SK-N-SH (cell line): ENCODE measurements at regions not wholly inside any gene's neighbourhood (a gene's known extent, or its start where the extent isn't known, plus 50 kb on each side); places are given as distances from the start of the nearest gene placed in this dataset.

Source experiments
- CTCF ChIA-PET: fragments of 300-600, 350-600 bp; formaldehyde crosslinking; extraction: SDS; loops from one replicate; lab custom pipeline; 2021; lab: Yijun Ruan, JAX
- POLR2A ChIA-PET: fragments of 350-600 bp; sonication (Branson Sonifier 250); formaldehyde crosslinking; extraction: SDS; loops from one replicate; lab custom pipeline; 2020; ENCODE audit warnings: antibody characterized with exemption, inconsistent platforms; lab: Yijun Ruan, JAX
- DNase-seq: peaks from one replicate; pipeline ENCODE4 v3.0.0; 2012
- H2AFZ ChIP-seq: fragments of 200-600 bp; sonication (generic); 2 replicates; pipeline ENCODE4 v1.8.1; 2016; ENCODE audit warnings: antibody characterized with exemption, mild to moderate bottlenecking, low read depth
- H3F3A ChIP-seq: fragments of 200-600 bp; sonication (generic); replicated peaks from 2 replicates; pipeline ENCODE3; 2016; ENCODE audit warnings: antibody characterized with exemption, mild to moderate bottlenecking; ENCODE audit not compliant: insufficient read depth
- H3K27ac ChIP-seq, 2 experiments: fragments of 200-500 bp in 1 of 2; fragments of 200-600 bp in 1 of 2; sonication (Bioruptor generic) in 1 of 2; sonication (generic), shearing (Covaris generic) in 1 of 2; 2 replicates each; pipeline versions ENCODE4 v1.5.1 to v1.6.1; 2014 to 2016; ENCODE audit warnings: low read depth in 2 of 2, inconsistent platforms in 1 of 2, low read length in 1 of 2, mild to moderate bottlenecking in 1 of 2, mixed read lengths in 1 of 2
- H3K27me3 ChIP-seq: fragments of 200-600 bp; sonication (generic), shearing (Covaris generic); 2 replicates; pipeline ENCODE4 v1.6.1; 2016; ENCODE audit warnings: mixed run types; ENCODE audit not compliant: insufficient read depth
- H3K36me3 ChIP-seq, 2 experiments: fragments of 200-500 bp in 1 of 2; fragments of 200-600 bp in 1 of 2; sonication (Bioruptor generic) in 1 of 2; sonication (generic) in 1 of 2; replicated peaks in 1 of 2; 2 replicates each; pipeline versions ENCODE3 to v1.5.1; 2014 to 2016; ENCODE audit warnings: low read length in 1 of 2, mild to moderate bottlenecking in 1 of 2; ENCODE audit not compliant: insufficient read depth in 2 of 2, control insufficient read depth in 1 of 2
- H3K4me1 ChIP-seq, 2 experiments: fragments of 200-500 bp in 1 of 2; fragments of 200-600 bp in 1 of 2; sonication (Bioruptor generic) in 1 of 2; sonication (generic), shearing (Covaris generic) in 1 of 2; 2 replicates each; pipeline versions ENCODE4 v1.5.1 to v1.6.1; 2014 to 2016; ENCODE audit warnings: low read depth in 1 of 2, low read length in 1 of 2, mixed run types in 1 of 2; ENCODE audit not compliant: insufficient read depth in 2 of 2, control insufficient read depth in 1 of 2
- H3K4me2 ChIP-seq: fragments of 200-600 bp; sonication (generic), shearing (Covaris generic); 2 replicates; pipeline ENCODE4 v1.6.1; 2017; ENCODE audit warnings: mixed run types
- H3K4me3 ChIP-seq, 2 experiments: fragments of 200-500 bp in 1 of 2; fragments of 200-600 bp in 1 of 2; sonication (Bioruptor generic) in 1 of 2; sonication (generic), shearing (Covaris generic) in 1 of 2; 2 replicates each; pipeline versions ENCODE4 v1.5.1 to v1.8.1; 2014 to 2016; ENCODE audit warnings: low read depth in 2 of 2, inconsistent platforms in 1 of 2, low read length in 1 of 2, mild to moderate bottlenecking in 1 of 2, mixed read lengths in 1 of 2, moderate library complexity in 1 of 2
- H3K79me2 ChIP-seq: fragments of 200-600 bp; sonication (generic); 2 replicates; pipeline ENCODE4 v1.8.1; 2017; ENCODE audit warnings: mild to moderate bottlenecking; ENCODE audit not compliant: insufficient read depth
- H3K9ac ChIP-seq: fragments of 200-600 bp; sonication (generic); 2 replicates; pipeline ENCODE4 v1.6.1; 2017; ENCODE audit warnings: mixed run types
- H3K9me2 ChIP-seq: fragments of 200-600 bp; sonication (generic); 2 replicates; pipeline ENCODE4 v1.6.1; 2017; ENCODE audit warnings: mixed run types
- H3K9me3 ChIP-seq: fragments of 200-600 bp; sonication (generic); 2 replicates; pipeline ENCODE4 v1.6.1; 2017; ENCODE audit warnings: mixed run types, mild to moderate bottlenecking, moderate library complexity
- H4K20me1 ChIP-seq: fragments of 200-600 bp; sonication (generic); 2 replicates; pipeline ENCODE4 v1.6.1; 2017; ENCODE audit warnings: mild to moderate bottlenecking, mixed run types; ENCODE audit not compliant: insufficient read depth
- CHD2 ChIP-seq: fragments of 150-350 bp; IDR thresholded peaks from 2 replicates; pipeline ENCODE4 v1.6.1; 2018; ENCODE audit warnings: low read length; ENCODE audit not compliant: partially characterized antibody
- EZH2phosphoT487 ChIP-seq: fragments of 200-600 bp; sonication (generic); IDR thresholded peaks from 2 replicates; pipeline ENCODE4 v1.6.1; 2017; ENCODE audit warnings: low read depth, mixed run types, mild to moderate bottlenecking, antibody characterized with exemption, moderate library complexity, borderline replicate concordance
- FOSL2 ChIP-seq: IDR thresholded peaks from 2 replicates; pipeline ENCODE4 v1.4.0; 2012; ENCODE audit warnings: low read depth, mild to moderate bottlenecking, moderate library complexity, borderline replicate concordance
- FOXM1 ChIP-seq: IDR thresholded peaks from 2 replicates; pipeline ENCODE4 v1.4.0; 2012; ENCODE audit warnings: low read depth, mild to moderate bottlenecking
- GABPA ChIP-seq: IDR thresholded peaks from 2 replicates; pipeline ENCODE4 v1.4.0; 2012; ENCODE audit warnings: low read depth, mild to moderate bottlenecking
- GATA2 ChIP-seq: sonication (generic); formaldehyde crosslinking; IDR thresholded peaks from 2 replicates; pipeline ENCODE4 v1.5.0; 2020; ENCODE audit warnings: mild to moderate bottlenecking, missing genetic modification reagents
- IRF3 ChIP-seq: fragments of 150-350 bp; IDR thresholded peaks from 2 replicates; pipeline ENCODE4 v1.6.1; 2016; ENCODE audit warnings: mild to moderate bottlenecking, low read depth, low read length
- JUND ChIP-seq: IDR thresholded peaks from 2 replicates; pipeline ENCODE4 v1.4.0; 2012
- MAX ChIP-seq: IDR thresholded peaks from 2 replicates; pipeline ENCODE4 v1.4.0; 2012; ENCODE audit warnings: low read depth
- MXI1 ChIP-seq: IDR thresholded peaks from 2 replicates; pipeline ENCODE4 v1.6.1; 2012; ENCODE audit warnings: mild to moderate bottlenecking, low read depth, low read length, improper control_type of control experiment
- NFIC ChIP-seq: IDR thresholded peaks from 2 replicates; pipeline ENCODE4 v1.4.0; 2012; ENCODE audit warnings: borderline replicate concordance
- POLR2AphosphoS5 ChIP-seq: IDR thresholded peaks from 2 replicates; pipeline ENCODE4 v1.6.1; 2012; ENCODE audit warnings: low read depth, low read length
- RAD21 ChIP-seq: IDR thresholded peaks from 2 replicates; pipeline ENCODE4 v1.6.1; 2012; ENCODE audit warnings: mild to moderate bottlenecking, low read length
- REST ChIP-seq: IDR thresholded peaks from 2 replicates; pipeline ENCODE4 v1.6.1; 2012; ENCODE audit warnings: mild to moderate bottlenecking, low read depth, low read length, moderate library complexity
- RFX5 ChIP-seq: IDR thresholded peaks from 2 replicates; pipeline ENCODE4 v1.6.1; 2012; ENCODE audit warnings: mild to moderate bottlenecking, improper control_type of control experiment, low read length
- SMC3 ChIP-seq: IDR thresholded peaks from 2 replicates; pipeline ENCODE4 v1.6.1; 2012; ENCODE audit warnings: low read depth, low read length, improper control_type of control experiment
- TAF1 ChIP-seq: IDR thresholded peaks from 2 replicates; pipeline ENCODE4 v1.6.1; 2012; ENCODE audit warnings: low read depth, mild to moderate bottlenecking, low read length, moderate library complexity, borderline replicate concordance
- USF1 ChIP-seq: IDR thresholded peaks from 2 replicates; pipeline ENCODE4 v1.4.0; 2012; ENCODE audit warnings: low read depth, borderline replicate concordance
- YY1 ChIP-seq: IDR thresholded peaks from 2 replicates; pipeline ENCODE4 v1.4.0; 2012; ENCODE audit warnings: low read depth, mild to moderate bottlenecking
- WGBS: methylation state at CpG from one replicate; pipeline ENCODE4 v1.1.6; 2017; ENCODE audit warnings: low lambda C conversion rate; 5-methylcytosine and 5-hydroxymethylcytosine counted together

- Histone ChIP-seq H3K36me3 (no peaks in the 10 kb centered on the region), H3K4me2 (no peak overlapping the region), H3K27me3 (no peaks in the 10 kb centered on the region), H3K4me3 (no peak overlapping the region), H3K79me2 (no peaks in the 10 kb centered on the region), H3F3A (no peaks in the 10 kb centered on the region), H2AFZ (no peak overlapping the region), H3K27ac (no peak overlapping the region), H3K9me3 (no peaks in the 10 kb centered on the region), H3K9me2 (no peaks in the 10 kb centered on the region), H4K20me1 (no peaks in the 10 kb centered on the region), H3K4me1 (no peaks in the 10 kb centered on the region; a peak in 1 of 4 replicates), H3K9ac (no peak overlapping the region)
- TF ChIP-seq JUND = no peak
- no peak for TF ChIP-seq EZH2phosphoT487
- TF ChIP-seq SMC3 = no peak
- no peak for TF ChIP-seq GATA2 (CRISPR knock-in tag)
- no peak for TF ChIP-seq NFIC
- TF ChIP-seq POLR2AphosphoS5 = no peak
- no peak for TF ChIP-seq REST
- no peak for TF ChIP-seq CHD2
- TF ChIP-seq MXI1 = no peak
- no peak for TF ChIP-seq USF1
- no peak for TF ChIP-seq TAF1
- no peak for TF ChIP-seq MAX
- TF ChIP-seq GABPA = no peak
- TF ChIP-seq IRF3 = no peak
- no peak for TF ChIP-seq RFX5
- no peak for TF ChIP-seq YY1
- no peak for TF ChIP-seq FOSL2
- TF ChIP-seq FOXM1 = no peak
- no peak for TF ChIP-seq RAD21
- no peak for DNase-seq
- CTCF ChIA-PET = no interaction called here
- 70% methylated on average over 2 of the region's 2 CpGs for WGBS
- POLR2A ChIA-PET = no interaction called here
Measured at GRCh38 chr9:118422508-118422907, 718.3 kb downstream of the TLR4 start.
